HG03457 (cell line): ENCODE measurements at regions not wholly inside any gene's neighbourhood (a gene's known extent, or its start where the extent isn't known, plus 50 kb on each side); places are given as distances from the start of the nearest gene placed in this dataset.

Source experiments
- ATAC-seq: cut with Tn5 transposase; IDR thresholded peaks from one replicate; pipeline ENCODE4 v1.9.1; 2021; ENCODE audit warnings: moderate number of reproducible peaks; ENCODE audit not compliant: unreplicated experiment

- ATAC-seq = no peak
Observed at GRCh38 chr10:59125666-59126065, 50.8 kb upstream of the PHYHIPL start.

- no peak for ATAC-seq
Observed at GRCh38 chr10:59126261-59126660, 50.2 kb upstream of the PHYHIPL start.
